SU-DHL-6 (cell line): ENCODE measurements at regions not wholly inside any gene's neighbourhood (a gene's known extent, or its start where the extent isn't known, plus 50 kb on each side); places are given as distances from the start of the nearest gene placed in this dataset.

Experiments
- H2AFZ ChIP-seq: fragments of 200-600 bp; sonication (generic); 2 replicates; pipeline ENCODE4 v1.6.1; 2014; ENCODE audit warnings: low read depth, mild to moderate bottlenecking, moderate library complexity, mixed read lengths, antibody characterized with exemption, low read length; ENCODE audit not compliant: severe bottlenecking
- H3F3A ChIP-seq: fragments of 200-600 bp; shearing (Covaris generic); 2 replicates; pipeline ENCODE4 v1.6.0; 2016; ENCODE audit warnings: antibody characterized with exemption, mild to moderate bottlenecking; ENCODE audit not compliant: insufficient read depth
- H3K27ac ChIP-seq: fragments of 200-600 bp; sonication (generic); 2 replicates; pipeline ENCODE4 v1.5.1; 2016; ENCODE audit warnings: low read depth, mild to moderate bottlenecking, low read length, moderate library complexity, mixed read lengths
- H3K27me3 ChIP-seq: fragments of 200-600 bp; sonication (generic), shearing (Covaris generic); 2 replicates; pipeline ENCODE4 v1.6.0; 2014; ENCODE audit warnings: mild to moderate bottlenecking, low read length
- H3K36me3 ChIP-seq: fragments of 200-600 bp; sonication (generic); 2 replicates; pipeline ENCODE4 v1.6.1; 2014; ENCODE audit warnings: mild to moderate bottlenecking, low read length, mixed read lengths
- H3K4me2 ChIP-seq: fragments of 300-600, 200-600 bp; shearing (Covaris generic), sonication (generic); 2 replicates; pipeline ENCODE4 v1.6.0; 2014; ENCODE audit warnings: low read length, low read depth, mild to moderate bottlenecking; ENCODE audit not compliant: poor library complexity, severe bottlenecking
- H3K4me3 ChIP-seq: fragments of 200-600 bp; sonication (generic); 2 replicates; pipeline ENCODE4 v1.5.1; 2014; ENCODE audit warnings: antibody characterized with exemption, low read length, mild to moderate bottlenecking, mixed read lengths; ENCODE audit not compliant: insufficient read depth, poor library complexity, severe bottlenecking
- H3K79me2 ChIP-seq: fragments of 200-600 bp; sonication (generic); 2 replicates; pipeline ENCODE4 v1.6.1; 2014; ENCODE audit warnings: mild to moderate bottlenecking, low read length, moderate library complexity; ENCODE audit not compliant: insufficient read depth
- H3K9ac ChIP-seq: fragments of 200-600 bp; sonication (generic); 2 replicates; pipeline ENCODE4 v1.7.0; 2014; ENCODE audit warnings: mild to moderate bottlenecking, low read length
- H3K9me2 ChIP-seq: fragments of 200-600 bp; sonication (generic); replicated peaks from 2 replicates; pipeline ENCODE4 v1.6.1; 2014; ENCODE audit warnings: low read length; ENCODE audit not compliant: insufficient read depth
- H3K9me3 ChIP-seq: fragments of 200-600 bp; sonication (generic); 2 replicates; pipeline ENCODE4 v1.6.1; 2014; ENCODE audit warnings: low read length, mixed read lengths; ENCODE audit not compliant: insufficient read depth
- H4K20me1 ChIP-seq: fragments of 200-600 bp; sonication (generic); 2 replicates; pipeline ENCODE4 v1.6.1; 2014; ENCODE audit warnings: low read depth, mild to moderate bottlenecking, antibody characterized with exemption, low read length, moderate library complexity, mixed read lengths
- EZH2phosphoT487 ChIP-seq: fragments of 200-600 bp; sonication (generic), shearing (Covaris generic); conservative IDR thresholded peaks from 2 replicates; pipeline ENCODE4 v1.6.1; 2018; ENCODE audit warnings: mild to moderate bottlenecking, antibody characterized with exemption, low read length, moderate library complexity, mixed read lengths
- TF ChIP-seq, protein P1 (sequence below): fragments of 200-600 bp; sonication (generic); IDR thresholded peaks from one replicate; pipeline ENCODE4 v1.5.1; 2017; ENCODE audit warnings: antibody characterized with exemption, mild to moderate bottlenecking, low read length, moderate library complexity; ENCODE audit not compliant: insufficient read depth, poor library complexity, severe bottlenecking

DNA sequence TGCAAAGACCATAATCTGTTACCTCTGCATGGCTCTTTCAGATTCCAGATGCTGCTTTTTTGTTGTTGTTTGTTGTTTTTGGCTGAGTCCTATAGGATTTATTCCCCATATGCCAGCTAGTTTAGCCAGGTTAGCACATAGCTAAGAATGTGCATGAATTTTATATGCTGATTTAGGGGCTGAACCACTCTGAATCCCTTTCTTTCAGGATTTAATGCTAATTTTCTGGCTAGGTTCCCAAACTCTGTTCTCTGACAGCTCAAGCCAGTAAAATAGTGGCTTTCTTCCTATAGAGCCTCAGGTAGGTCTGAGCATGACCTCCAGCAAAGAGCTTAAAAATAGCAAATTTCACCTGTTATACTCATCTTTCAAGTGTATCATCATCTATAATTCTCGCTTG, 521.4 kb downstream of the CAAP1 start:
- TF ChIP-seq, protein P1, sequence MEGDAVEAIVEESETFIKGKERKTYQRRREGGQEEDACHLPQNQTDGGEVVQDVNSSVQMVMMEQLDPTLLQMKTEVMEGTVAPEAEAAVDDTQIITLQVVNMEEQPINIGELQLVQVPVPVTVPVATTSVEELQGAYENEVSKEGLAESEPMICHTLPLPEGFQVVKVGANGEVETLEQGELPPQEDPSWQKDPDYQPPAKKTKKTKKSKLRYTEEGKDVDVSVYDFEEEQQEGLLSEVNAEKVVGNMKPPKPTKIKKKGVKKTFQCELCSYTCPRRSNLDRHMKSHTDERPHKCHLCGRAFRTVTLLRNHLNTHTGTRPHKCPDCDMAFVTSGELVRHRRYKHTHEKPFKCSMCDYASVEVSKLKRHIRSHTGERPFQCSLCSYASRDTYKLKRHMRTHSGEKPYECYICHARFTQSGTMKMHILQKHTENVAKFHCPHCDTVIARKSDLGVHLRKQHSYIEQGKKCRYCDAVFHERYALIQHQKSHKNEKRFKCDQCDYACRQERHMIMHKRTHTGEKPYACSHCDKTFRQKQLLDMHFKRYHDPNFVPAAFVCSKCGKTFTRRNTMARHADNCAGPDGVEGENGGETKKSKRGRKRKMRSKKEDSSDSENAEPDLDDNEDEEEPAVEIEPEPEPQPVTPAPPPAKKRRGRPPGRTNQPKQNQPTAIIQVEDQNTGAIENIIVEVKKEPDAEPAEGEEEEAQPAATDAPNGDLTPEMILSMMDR, result no peak
- no peak for TF ChIP-seq EZH2phosphoT487
- Histone ChIP-seq H3K79me2 (no peaks in the 10 kb centered on the region), H3K9ac (no peak overlapping the region), H2AFZ (no peak overlapping the region), H4K20me1 (no peaks in the 10 kb centered on the region), H3K4me2 (no peak overlapping the region), H3K27me3 (no peaks in the 10 kb centered on the region), H3K36me3 (no peaks in the 10 kb centered on the region), H3K9me3 (no peaks in the 10 kb centered on the region), H3K27ac (no peak overlapping the region), H3K4me3 (no peak overlapping the region), H3F3A (no peaks in the 10 kb centered on the region), H3K9me2 (no peaks in the 10 kb centered on the region)

DNA sequence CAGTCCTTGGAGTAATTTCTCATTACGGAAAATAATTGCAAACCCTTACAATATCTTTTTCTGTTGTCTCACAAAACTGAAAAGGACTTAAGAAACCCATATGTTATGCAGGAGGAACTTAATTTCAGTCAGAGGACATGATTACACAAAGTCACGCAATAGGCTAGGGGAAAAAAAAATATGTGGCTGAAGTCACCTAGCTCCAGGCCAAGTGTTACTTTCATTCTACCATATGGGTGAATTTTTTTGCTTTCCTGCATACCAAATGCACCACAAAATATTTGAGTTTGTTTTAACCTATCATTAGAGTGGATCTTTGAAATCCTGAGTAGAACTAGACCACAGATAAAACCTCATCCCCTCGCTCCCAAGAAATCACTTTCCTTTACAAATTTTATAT, 523.5 kb downstream of the CAAP1 start:
- TF ChIP-seq, protein P1, result no peak
- no peak for TF ChIP-seq EZH2phosphoT487

DNA sequence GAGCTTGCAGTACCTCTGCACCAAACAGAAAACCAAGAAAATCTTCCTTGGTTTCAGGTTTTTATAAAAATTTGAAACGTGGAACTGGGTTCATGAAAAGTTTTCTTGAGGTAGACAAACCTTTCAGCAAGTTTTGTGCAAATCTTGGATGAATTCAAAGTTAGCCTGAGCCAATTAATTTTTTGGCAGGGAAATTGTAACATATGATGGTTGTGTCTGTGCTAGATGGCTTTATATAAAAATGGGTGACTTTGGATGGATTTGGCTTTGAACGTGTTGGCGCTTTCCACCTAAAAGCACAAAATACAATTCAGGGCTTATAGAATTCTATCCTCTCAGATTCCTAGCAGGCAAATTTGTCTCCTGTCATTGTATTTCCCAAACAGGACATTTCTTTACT, 524.4 kb downstream of the CAAP1 start:
- no peak overlapping the region for H3K9ac ChIP-seq
- no peaks in the 10 kb centered on the region for H3K9me3 ChIP-seq
- H3K27ac ChIP-seq, result no peak overlapping the region
- no peak overlapping the region for H2AFZ ChIP-seq
- no peaks in the 10 kb centered on the region for H3K27me3 ChIP-seq
- no peaks in the 10 kb centered on the region for H3F3A ChIP-seq
- no peaks in the 10 kb centered on the region for H3K36me3 ChIP-seq
- no peaks in the 10 kb centered on the region for H3K9me2 ChIP-seq
- no peaks in the 10 kb centered on the region for H4K20me1 ChIP-seq
- TF ChIP-seq EZH2phosphoT487, result no peak
- TF ChIP-seq, protein P1, result no peak
- H3K4me2 ChIP-seq, result no peak overlapping the region
- no peak overlapping the region for H3K4me3 ChIP-seq
- no peaks in the 10 kb centered on the region for H3K79me2 ChIP-seq

More for the DNA sequence above, 523.5 kb downstream of the CAAP1 start:
- no peaks in the 10 kb centered on the region for H3K9me3 ChIP-seq
- H3K9me2 ChIP-seq, result no peaks in the 10 kb centered on the region
- no peaks in the 10 kb centered on the region for H3F3A ChIP-seq
- H3K27ac ChIP-seq, result no peak overlapping the region
- H4K20me1 ChIP-seq, result no peaks in the 10 kb centered on the region
- H3K4me2 ChIP-seq, result no peak overlapping the region
- H3K36me3 ChIP-seq, result no peaks in the 10 kb centered on the region
- no peak overlapping the region for H3K4me3 ChIP-seq
- no peak overlapping the region for H2AFZ ChIP-seq
- no peaks in the 10 kb centered on the region for H3K27me3 ChIP-seq
- H3K9ac ChIP-seq, result no peak overlapping the region
- no peaks in the 10 kb centered on the region for H3K79me2 ChIP-seq
